HepG2 (cell line): ENCODE measurements at regions not wholly inside any gene's neighbourhood (a gene's known extent, or its start where the extent isn't known, plus 50 kb on each side); places are given as distances from the start of the nearest gene placed in this dataset.

Experiments
- ATAC-seq: fragments of 200-7000 bp; cut with Tn5 transposase; 3 replicates; pipeline ENCODE4 v1.9.1; 2020; ENCODE audit warnings: mild to moderate bottlenecking, moderate library complexity
- BruUV-seq: library from RNA; stranded (reverse); fragments of 400-500 nt; replicated peaks from 2 replicates; lab custom pipeline; 2021; lab: Mats Ljungman, UMichigan
- CTCF ChIA-PET: fragments of 300-600 bp; formaldehyde crosslinking; extraction: SDS; loops from one replicate; lab custom pipeline; 2021; ENCODE audit warnings: low total read pairs, inconsistent platforms, low intra/inter-chr PET ratio; lab: Yijun Ruan, JAX
- POLR2A ChIA-PET: fragments of 350-600 bp; sonication (Branson Sonifier 250); formaldehyde crosslinking; loops from one replicate; lab custom pipeline; 2020; ENCODE audit warnings: antibody characterized with exemption, inconsistent platforms; lab: Yijun Ruan, JAX
- DNase-seq: peaks from one replicate; pipeline ENCODE4 v3.0.0-alpha.2; 2015; ENCODE audit warnings: low spot score
- FAIRE-seq: peaks from 3 replicates; lab custom pipeline; 2011; peaks lifted over from hg19 to GRCh38; lab: Jason Lieb, UNC
- H2AFZ ChIP-seq: one replicate; pipeline ENCODE4 v1.6.1; 2011; ENCODE audit warnings: low read length, inconsistent platforms
- H3K27ac ChIP-seq: fragments of 300-600 bp; 3 replicates; pipeline ENCODE4 v1.8.0; 2011; ENCODE audit warnings: mixed run types, mild to moderate bottlenecking, mixed read lengths, low read length, inconsistent platforms; ENCODE audit not compliant: insufficient read depth; ENCODE audit errors: extremely low read length
- H3K27me3 ChIP-seq, 2 experiments: fragments of 200-600 bp in 1 of 2; 2 replicates in 1 of 2; 3 replicates in 1 of 2; pipeline versions ENCODE4 v1.6.0 to v1.8.0; 2011; ENCODE audit warnings: low read length in 2 of 2, mild to moderate bottlenecking in 2 of 2, moderate library complexity in 2 of 2, inconsistent platforms in 1 of 2; ENCODE audit not compliant: insufficient read depth in 2 of 2, control insufficient read depth in 1 of 2
- H3K36me3 ChIP-seq, 2 experiments: fragments of 200-600 bp in 1 of 2; replicated peaks in 1 of 2; 2 replicates in 1 of 2; 3 replicates in 1 of 2; pipeline versions ENCODE4 v1.5.1 to v1.8.0; 2011; ENCODE audit warnings: low read length in 2 of 2, inconsistent platforms in 1 of 2; ENCODE audit not compliant: insufficient read depth in 2 of 2, control insufficient read depth in 1 of 2
- H3K4me1 ChIP-seq: 2 replicates; pipeline ENCODE4 v1.5.1; 2012; ENCODE audit warnings: low read length, inconsistent platforms; ENCODE audit not compliant: insufficient read depth
- H3K4me2 ChIP-seq: 2 replicates; pipeline ENCODE4 v1.6.0; 2011; ENCODE audit warnings: low read depth, low read length, inconsistent platforms
- H3K4me3 ChIP-seq, 3 experiments: fragments of 200-600 bp in 1 of 3; sonication (generic), shearing (Covaris generic) in 1 of 3; replicated peaks in 1 of 3; 2 replicates each; pipeline ENCODE4 v1.5.1; 2011 to 2016; ENCODE audit warnings: low read length in 3 of 3, inconsistent platforms in 2 of 3, low read depth in 2 of 3, mild to moderate bottlenecking in 2 of 3, control low read depth in 1 of 3, mixed read lengths in 1 of 3; ENCODE audit not compliant: insufficient read depth in 1 of 3
- H3K79me2 ChIP-seq: one replicate; pipeline ENCODE4 v1.6.1; 2011; ENCODE audit warnings: low read length, inconsistent platforms; ENCODE audit not compliant: insufficient read depth
- H3K9ac ChIP-seq: 2 replicates; pipeline ENCODE4 v1.6.0; 2011; ENCODE audit warnings: mild to moderate bottlenecking, low read depth, low read length, inconsistent platforms; ENCODE audit not compliant: insufficient read depth
- H3K9me3 ChIP-seq: 2 replicates; pipeline ENCODE4 v1.5.1; 2012; ENCODE audit warnings: mild to moderate bottlenecking, low read length
- H4K20me1 ChIP-seq: 2 replicates; pipeline ENCODE4 v1.6.0; 2011; ENCODE audit warnings: inconsistent platforms, mild to moderate bottlenecking, low read length, moderate library complexity; ENCODE audit not compliant: insufficient read depth
- ATF4 ChIP-seq, 2 experiments: fragments of 450-650 bp in 1 of 2; sonication (generic) in 1 of 2; formaldehyde crosslinking; IDR thresholded peaks; 2 replicates each; pipeline versions ENCODE4 v1.5.0 to v1.8.0; 2020 to 2022; ENCODE audit warnings: mild to moderate bottlenecking in 1 of 2, missing genetic modification reagents in 1 of 2
- CEBPB ChIP-seq: IDR thresholded peaks from 2 replicates; pipeline ENCODE4 v1.6.1; 2011; ENCODE audit warnings: low read depth, low read length, improper control_type of control experiment, borderline replicate concordance
- FOSL2 ChIP-seq: sonication (generic); formaldehyde crosslinking; IDR thresholded peaks from 2 replicates; pipeline ENCODE4 v1.4.0; 2020; ENCODE audit warnings: missing genetic modification reagents
- HNF1A ChIP-seq, 2 experiments: sonication (generic) in 1 of 2; formaldehyde crosslinking in 1 of 2; IDR thresholded peaks; 2 replicates each; pipeline versions ENCODE4 v1.4.0 to v1.6.1; 2016 to 2020; ENCODE audit warnings: borderline replicate concordance in 1 of 2, low read depth in 1 of 2, mild to moderate bottlenecking in 1 of 2, missing genetic modification reagents in 1 of 2
- NFYB ChIP-seq: sonication (generic); formaldehyde crosslinking; IDR thresholded peaks from 2 replicates; pipeline ENCODE4 v1.4.0; 2020; ENCODE audit warnings: missing genetic modification reagents
- NR2F1 ChIP-seq, 2 experiments: fragments of 450-650 bp in 1 of 2; formaldehyde crosslinking in 1 of 2; IDR thresholded peaks; 2 replicates each; pipeline versions ENCODE4 v1.5.0 to v1.6.1; 2016 to 2020; ENCODE audit warnings: mild to moderate bottlenecking in 1 of 2, missing compliant biosample characterization in 1 of 2, missing genetic modification reagents in 1 of 2, moderate library complexity in 1 of 2
- SKIL ChIP-seq: sonication (generic); formaldehyde crosslinking; IDR thresholded peaks from 2 replicates; pipeline ENCODE4 v1.8.0; 2022; ENCODE audit warnings: missing genetic modification reagents, mild to moderate bottlenecking, moderate library complexity, borderline replicate concordance
- TAF15 ChIP-seq: fragments of 200-400 bp; formaldehyde crosslinking; IDR thresholded peaks from one replicate; pipeline ENCODE4 v1.6.1; 2018; ENCODE audit warnings: mild to moderate bottlenecking, low read depth, low read length; ENCODE audit not compliant: poor library complexity, severe bottlenecking
- ZFP36L1 ChIP-seq: sonication (generic); formaldehyde crosslinking; IDR thresholded peaks from 2 replicates; pipeline ENCODE4 v1.8.0; 2022; ENCODE audit warnings: mild to moderate bottlenecking, missing genetic modification reagents, moderate library complexity
- ZNF143 ChIP-seq: sonication (generic); formaldehyde crosslinking; IDR thresholded peaks from 2 replicates; pipeline ENCODE4 v1.4.0; 2020; ENCODE audit warnings: missing genetic modification reagents
- ZNF275 ChIP-seq: sonication (generic); formaldehyde crosslinking; IDR thresholded peaks from 2 replicates; pipeline ENCODE4 v1.8.0; 2022; ENCODE audit warnings: missing genetic modification reagents, mild to moderate bottlenecking, inconsistent platforms, borderline replicate concordance
- ZNF468 ChIP-seq: sonication (generic); formaldehyde crosslinking; IDR thresholded peaks from 2 replicates; pipeline ENCODE4 v1.8.0; 2022; ENCODE audit warnings: mild to moderate bottlenecking, moderate library complexity, missing genetic modification reagents
- WGBS: methylation state at CpG from one replicate; pipeline ENCODE4 v1.1.6; 2017; ENCODE audit warnings: low lambda C conversion rate; 5-methylcytosine and 5-hydroxymethylcytosine counted together
- in situ Hi-C: cut with HindIII; loops from 2 replicates; pipeline ENCODE4 v1.10.0; 2017; ENCODE audit warnings: low pct_unique_long_range_greater_than_20kb; ENCODE audit not compliant: extremely low pct_ligation_motif_present
- intact Hi-C: fragments of 100-400 bp; cut with micrococcal nuclease; formaldehyde crosslinking; loops from one replicate; pipeline ENCODE4 v1.10.0; 2022; ENCODE audit not compliant: unreplicated experiment

- DNase-seq (peak; percentile 14), ATAC-seq (peak; percentile 50; the same call in 1 of the 3 replicates), FAIRE-seq (no peak)
- Histone ChIP-seq H3K9ac (no peak overlapping the region), H3K9me3 (no peaks in the 10 kb centered on the region), H3K79me2 (no peaks in the 10 kb centered on the region), H3K36me3 (no peaks in the 10 kb centered on the region), H3K4me1 (no peaks in the 10 kb centered on the region), H4K20me1 (no peaks in the 10 kb centered on the region), H3K27ac (no peak overlapping the region), H2AFZ (no peak overlapping the region), H3K27me3 (no peaks in the 10 kb centered on the region), H3K4me2 (no peak overlapping the region), H3K4me3 (no peak overlapping the region)
- ChIA-PET POLR2A (no interaction called here), CTCF (no interaction called here)
- BruUV-seq, result no TSS peak
- TF ChIP-seq HNF1A (IDR thresholded peaks at IDR 0.05; ENCODE audit: low read depth) (no peak), HNF1A (CRISPR knock-in tag; IDR thresholded peaks at IDR 0.05; ENCODE audit: borderline replicate concordance) (no peak), NFYB (CRISPR knock-in tag) (no peak), SKIL (CRISPR knock-in tag) (no peak), CEBPB (peak; percentile 60; the same call in 1 of the 2 replicates), ZNF468 (CRISPR knock-in tag) (no peak), ATF4 (CRISPR knock-in tag; IDR thresholded peaks at IDR 0.05) (peak in 1 of 2 experiments; percentile 38; a peak in 1 of 4 replicates), FOSL2 (CRISPR knock-in tag) (peak; percentile 88), ZNF275 (CRISPR knock-in tag) (no peak), ZNF143 (CRISPR knock-in tag) (no peak), ZFP36L1 (CRISPR knock-in tag) (no peak), TAF15 (no peak), NR2F1 (CRISPR knock-in tag; IDR thresholded peaks at IDR 0.05) (no peak)
- 0% methylated on average over 1 of the region's 1 CpG for WGBS
- in situ Hi-C loops (no loop called here), intact Hi-C loops (no loop called here)
Observed at GRCh38 chr2:49248506-49248905, 94.2 kb upstream of the FSHR start.
